ENCODE measurements at regions not wholly inside any gene's neighbourhood (a gene's known extent, or its start where the extent isn't known, plus 50 kb on each side); places are given as distances from the start of the nearest gene placed in this dataset.

DNA sequence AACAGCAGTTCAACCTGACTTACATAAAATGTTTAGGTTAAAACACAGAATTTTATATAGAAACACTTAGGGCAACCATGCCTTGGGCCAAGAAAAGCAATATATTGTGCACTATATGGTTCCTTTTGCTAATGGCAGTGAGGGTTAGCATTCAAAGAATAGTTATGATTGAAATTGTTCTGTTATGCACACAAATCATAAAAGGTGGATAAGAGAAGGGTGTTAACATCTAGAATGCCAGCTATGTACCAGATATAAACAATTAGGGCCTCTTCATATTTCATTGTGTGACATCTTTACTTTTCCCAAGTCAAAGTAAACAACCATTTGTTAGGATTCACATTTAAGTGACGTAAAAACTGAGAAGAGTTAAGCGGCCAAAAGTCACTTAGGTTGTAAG, 308.0 kb upstream of the B3GALT2 start:
- no peaks in the 10 kb centered on the region for H3K36me3 Mint-ChIP-seq (ENCODE audit: low read depth)
- DNase-seq (no peak), ATAC-seq (ENCODE audit: low read depth) (no peak)
- CTCF ChIA-PET, result no interaction called here
- no peak for TF ChIP-seq CTCF (IDR thresholded peaks at IDR 0.05)
- H3K27ac Mint-ChIP-seq, result no peak overlapping the region
- intact Hi-C loops (cut with micrococcal nuclease), result no loop called here
- H3K4me1 Mint-ChIP-seq, result no peaks in the 10 kb centered on the region
- peaks cover 2% of the 10 kb centered on the region for H3K9me3 Mint-ChIP-seq
- H3K27me3 Mint-ChIP-seq, result peaks cover 2% of the 10 kb centered on the region
- POLR2A ChIA-PET, result no interaction called here
- H3K4me3 Mint-ChIP-seq, result no peak overlapping the region

DNA sequence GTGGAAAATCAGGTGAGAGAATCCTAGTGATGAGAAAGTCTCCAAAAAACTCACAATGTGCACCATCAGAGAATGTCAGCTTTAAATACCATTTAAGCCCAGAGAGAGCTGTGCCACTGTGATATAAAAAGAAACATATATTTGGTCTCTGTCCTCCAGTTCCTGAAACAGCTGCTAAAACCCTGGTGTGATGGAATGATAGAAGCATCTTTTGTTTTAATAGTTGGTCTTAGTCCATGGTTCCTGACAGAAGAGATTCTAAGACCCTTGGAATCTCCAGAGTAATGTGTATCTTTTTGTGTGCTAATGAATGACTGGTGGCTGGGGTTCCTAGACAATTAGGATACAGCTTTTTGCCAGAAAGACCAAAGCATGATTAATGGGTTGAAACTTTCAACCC, 302.8 kb upstream of the B3GALT2 start:
- ATAC-seq (ENCODE audit: low read depth), result no peak
- Mint-ChIP-seq H3K36me3 (ENCODE audit: low read depth) (no peaks in the 10 kb centered on the region), H3K9me3 (peaks cover 5% of the 10 kb centered on the region), H3K27me3 (no peaks in the 10 kb centered on the region), H3K4me3 (no peak overlapping the region), H3K4me1 (peaks cover 2% of the 10 kb centered on the region), H3K27ac (no peak overlapping the region)
- CTCF ChIA-PET, result no interaction called here
- intact Hi-C loops (cut with micrococcal nuclease), result no loop called here
- no peak for TF ChIP-seq CTCF (IDR thresholded peaks at IDR 0.05)
- POLR2A ChIA-PET, result no interaction called here
- DNase-seq, result no peak

GRCh38 chr1:193487722-193488121, 301.3 kb upstream of the B3GALT2 start:
- intact Hi-C loops (cut with micrococcal nuclease), result no loop called here
- Mint-ChIP-seq H3K27me3 (no peaks in the 10 kb centered on the region), H3K27ac (no peak overlapping the region), H3K4me1 (peaks cover 2% of the 10 kb centered on the region), H3K4me3 (no peak overlapping the region), H3K9me3 (peaks cover 5% of the 10 kb centered on the region), H3K36me3 (ENCODE audit: low read depth) (no peaks in the 10 kb centered on the region)
- ChIA-PET POLR2A (no interaction called here), CTCF (interaction anchor here (1.0 kb wide), 1 partner anchor 23 kb away, joined by 3 read pairs; no protein-coding TSS in a partner anchor)
- no peak for TF ChIP-seq CTCF (IDR thresholded peaks at IDR 0.05)
- DNase-seq (no peak), ATAC-seq (ENCODE audit: low read depth) (no peak)

GRCh38 chr1:193486671-193487229, 300.3 kb upstream of the B3GALT2 start:
- no peaks in the 10 kb centered on the region for H3K36me3 Mint-ChIP-seq (ENCODE audit: low read depth)
- no peak for ATAC-seq (ENCODE audit: low read depth)

GRCh38 chr1:193480755-193481154, 294.3 kb upstream of the B3GALT2 start:
- intact Hi-C loops (cut with micrococcal nuclease), result no loop called here
- Mint-ChIP-seq H3K36me3 (ENCODE audit: low read depth) (no peaks in the 10 kb centered on the region), H3K27me3 (no peaks in the 10 kb centered on the region), H3K27ac (no peak overlapping the region), H3K4me3 (no peak overlapping the region), H3K9me3 (peaks cover 8% of the 10 kb centered on the region), H3K4me1 (peaks cover 43% of the 10 kb centered on the region)
- ChIA-PET POLR2A (no interaction called here), CTCF (no interaction called here)
- no peak for DNase-seq
- TF ChIP-seq CTCF (IDR thresholded peaks at IDR 0.05), result no peak
- ATAC-seq (ENCODE audit: low read depth), result no peak

More at GRCh38 chr1:193486671-193487229, 300.3 kb upstream of the B3GALT2 start:
- H3K27me3 Mint-ChIP-seq, result no peaks in the 10 kb centered on the region
- ChIA-PET POLR2A (no interaction called here), CTCF (interaction anchor here (1.0 kb wide), 1 partner anchor 22 kb away, joined by 3 read pairs; no protein-coding TSS in a partner anchor)
- no peak for TF ChIP-seq CTCF (IDR thresholded peaks at IDR 0.05)
- no peak for DNase-seq
- H3K4me3 Mint-ChIP-seq, result no peak overlapping the region
- H3K9me3 Mint-ChIP-seq, result peaks cover 5% of the 10 kb centered on the region
- H3K27ac Mint-ChIP-seq, result no peak overlapping the region
- H3K4me1 Mint-ChIP-seq, result peaks cover 2% of the 10 kb centered on the region
- intact Hi-C loops (cut with micrococcal nuclease), result no loop called here
